ENCODE measurements at regions not wholly inside any gene's neighbourhood (a gene's known extent, or its start where the extent isn't known, plus 50 kb on each side); places are given as distances from the start of the nearest gene placed in this dataset.
A peak's percentile ranks its signal among the peaks of the same experiment; 100 is the strongest.
"Not testable (repeated sequence)": the region's sequence is repeated elsewhere in the genome, so short reads cannot be mapped to it uniquely, and the experiment has no call there.

- WGBS, 2 donors (ENCODE audit: low coverage in 1 of 2): 75 to 89% methylated on average over 2 of the region's 2 CpGs
- Histone ChIP-seq H3K4me3 (no peak overlapping the region), H3K36me3 (peaks cover 0 to 4% of the 10 kb centered on the region in 2 donors), H3K27ac (no peak overlapping the region), H3K4me1 (no peaks in the 10 kb centered on the region), H3K9me3 (peaks cover 0 to 21% (median 0%) of the 10 kb centered on the region in 3 donors), H3K27me3 (no peaks in the 10 kb centered on the region)
- no peak for ATAC-seq
- no peak for TF ChIP-seq EP300 (IDR thresholded peaks at IDR 0.05)
- TF ChIP-seq POLR2AphosphoS5 (IDR thresholded peaks at IDR 0.05): no peak
- TF ChIP-seq, protein P1, sequence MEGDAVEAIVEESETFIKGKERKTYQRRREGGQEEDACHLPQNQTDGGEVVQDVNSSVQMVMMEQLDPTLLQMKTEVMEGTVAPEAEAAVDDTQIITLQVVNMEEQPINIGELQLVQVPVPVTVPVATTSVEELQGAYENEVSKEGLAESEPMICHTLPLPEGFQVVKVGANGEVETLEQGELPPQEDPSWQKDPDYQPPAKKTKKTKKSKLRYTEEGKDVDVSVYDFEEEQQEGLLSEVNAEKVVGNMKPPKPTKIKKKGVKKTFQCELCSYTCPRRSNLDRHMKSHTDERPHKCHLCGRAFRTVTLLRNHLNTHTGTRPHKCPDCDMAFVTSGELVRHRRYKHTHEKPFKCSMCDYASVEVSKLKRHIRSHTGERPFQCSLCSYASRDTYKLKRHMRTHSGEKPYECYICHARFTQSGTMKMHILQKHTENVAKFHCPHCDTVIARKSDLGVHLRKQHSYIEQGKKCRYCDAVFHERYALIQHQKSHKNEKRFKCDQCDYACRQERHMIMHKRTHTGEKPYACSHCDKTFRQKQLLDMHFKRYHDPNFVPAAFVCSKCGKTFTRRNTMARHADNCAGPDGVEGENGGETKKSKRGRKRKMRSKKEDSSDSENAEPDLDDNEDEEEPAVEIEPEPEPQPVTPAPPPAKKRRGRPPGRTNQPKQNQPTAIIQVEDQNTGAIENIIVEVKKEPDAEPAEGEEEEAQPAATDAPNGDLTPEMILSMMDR (IDR thresholded peaks at IDR 0.05): no peak
- no peak for TF ChIP-seq POLR2A (IDR thresholded peaks at IDR 0.05)
Observed at GRCh38 chr13:81020010-81020409, 679.1 kb upstream of the SPRY2 start.

DNA sequence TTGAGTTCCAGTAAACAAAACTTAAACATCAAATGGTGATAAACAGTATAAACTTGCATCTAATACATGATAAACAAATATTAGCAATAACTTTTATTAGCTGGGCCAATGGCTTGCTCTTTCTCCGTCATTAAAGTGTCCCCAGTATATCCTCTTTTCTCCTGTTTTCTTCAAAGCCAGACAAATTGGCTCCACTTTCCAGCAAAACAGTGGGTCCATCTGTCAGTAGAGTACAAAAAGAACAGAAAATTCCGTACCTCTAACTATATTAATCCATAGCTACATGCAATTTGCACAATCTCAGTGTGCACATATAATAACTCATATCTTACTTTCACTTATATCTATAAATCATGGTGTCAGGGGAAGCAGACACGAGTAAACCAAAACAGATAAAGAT is 678.0 kb upstream of the SPRY2 start:
- no peaks in the 10 kb centered on the region for H3K4me1 ChIP-seq
- TF ChIP-seq EP300 (IDR thresholded peaks at IDR 0.05) (no peak), POLR2AphosphoS5 (IDR thresholded peaks at IDR 0.05) (no peak)
- TF ChIP-seq, protein P1 (IDR thresholded peaks at IDR 0.05): no peak
- no peaks in the 10 kb centered on the region for H3K27me3 ChIP-seq
- no peak for ATAC-seq
- peaks cover 0 to 21% (median 0%) of the 10 kb centered on the region in 3 donors for H3K9me3 ChIP-seq
- no peak overlapping the region for H3K27ac ChIP-seq
- no peak overlapping the region for H3K4me3 ChIP-seq
- peaks cover 0 to 4% of the 10 kb centered on the region in 2 donors for H3K36me3 ChIP-seq
- WGBS, 2 donors (ENCODE audit: low coverage in 1 of 2): 63 to 72% methylated on average over 3 of the region's 3 CpGs

- TF ChIP-seq POLR2AphosphoS5 (IDR thresholded peaks at IDR 0.05) (no peak), POLR2A (IDR thresholded peaks at IDR 0.05) (no peak), EP300 (IDR thresholded peaks at IDR 0.05) (no peak)
- TF ChIP-seq, protein P1 (IDR thresholded peaks at IDR 0.05): peak; percentile 9 to 46 (median 34)
- H3K4me3 ChIP-seq: no peak overlapping the region
- H3K27me3 ChIP-seq: no peaks in the 10 kb centered on the region
- H3K4me1 ChIP-seq: no peaks in the 10 kb centered on the region
- 21 to 25% methylated on average over 4 of the region's 4 CpGs for WGBS, 2 donors (ENCODE audit: low coverage in 1 of 2)
- no peak for ATAC-seq
- no peak overlapping the region for H3K27ac ChIP-seq
- peaks cover 0 to 14% (median 0%) of the 10 kb centered on the region in 3 donors for H3K9me3 ChIP-seq
- peaks cover 0 to 4% of the 10 kb centered on the region in 2 donors for H3K36me3 ChIP-seq
Observed at GRCh38 chr13:81017513-81018152, 676.7 kb upstream of the SPRY2 start.

GRCh38 chr13:81012031-81012430 is 671.1 kb upstream of the SPRY2 start:
- TF ChIP-seq POLR2A (IDR thresholded peaks at IDR 0.05) (no peak), POLR2AphosphoS5 (IDR thresholded peaks at IDR 0.05) (no peak), EP300 (IDR thresholded peaks at IDR 0.05) (no peak)
- TF ChIP-seq, protein P1 (IDR thresholded peaks at IDR 0.05): no peak
- no peak overlapping the region for H3K27ac ChIP-seq
- H3K4me1 ChIP-seq: no peaks in the 10 kb centered on the region
- peaks cover 0 to 4% (median 0%) of the 10 kb centered on the region in 3 donors for H3K9me3 ChIP-seq
- 86% methylated on average over 1 of the region's 4 CpGs; no CpG with 5 or more reads in 1 of the 2 donors for WGBS, 2 donors (ENCODE audit: low coverage in 1 of 2)
- no peak for ATAC-seq
- no peaks in the 10 kb centered on the region for H3K27me3 ChIP-seq
- no peaks in the 10 kb centered on the region for H3K36me3 ChIP-seq
- no peak overlapping the region for H3K4me3 ChIP-seq

- Histone ChIP-seq H3K36me3 (no peaks in the 10 kb centered on the region), H3K27me3 (no peaks in the 10 kb centered on the region), H3K27ac (no peak overlapping the region), H3K4me3 (no peak overlapping the region), H3K4me1 (no peaks in the 10 kb centered on the region), H3K9me3 (peaks cover 0 to 27% (median 0%) of the 10 kb centered on the region in 3 donors)
- TF ChIP-seq POLR2A (IDR thresholded peaks at IDR 0.05): no peak
- TF ChIP-seq POLR2AphosphoS5 (IDR thresholded peaks at IDR 0.05): no peak
- TF ChIP-seq, protein P1 (IDR thresholded peaks at IDR 0.05): no peak
- TF ChIP-seq EP300 (IDR thresholded peaks at IDR 0.05): no peak
- 43 to 70% methylated on average over 1 of the region's 1 CpG for WGBS, 2 donors (ENCODE audit: low coverage in 1 of 2)
- no peak for ATAC-seq
Observed at GRCh38 chr13:81001828-81002385, 661.0 kb upstream of the SPRY2 start.

DNA sequence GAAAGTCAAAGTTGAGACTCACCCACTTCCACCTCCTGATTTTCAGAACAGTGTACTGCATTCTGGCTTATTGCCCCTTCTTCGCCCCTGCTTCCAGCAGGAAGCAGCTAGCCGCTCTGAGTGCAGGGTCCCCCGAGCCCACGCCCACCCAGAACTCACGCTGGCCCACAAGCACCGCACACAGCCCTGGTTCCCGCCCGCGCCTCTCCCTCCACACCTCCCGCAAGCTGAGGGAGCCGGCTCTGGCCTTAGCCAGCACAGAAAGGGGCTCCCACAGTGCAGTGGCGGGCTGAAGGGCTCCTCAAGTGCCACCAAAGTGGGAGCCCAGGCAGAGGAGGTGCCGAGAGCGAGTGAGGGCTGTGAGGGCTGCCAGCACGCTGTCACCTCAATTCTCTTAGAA is 657.7 kb upstream of the SPRY2 start:
- H3K4me3 ChIP-seq, H3K27me3 ChIP-seq, H3K36me3 ChIP-seq, H3K27ac ChIP-seq, H3K4me1 ChIP-seq, ATAC-seq: not testable (repeated sequence)
- H3K9me3 ChIP-seq: peaks cover 0 to 27% (median 0%) of the 10 kb centered on the region in 3 donors
- WGBS, 2 donors (ENCODE audit: low coverage in 1 of 2): 100% methylated on average over 1 of the region's 15 CpGs; no CpG with 5 or more reads in 1 of the 2 donors

All from gastroesophageal sphincter (tissue), 4 donors.